ENCODE measurements at regions not wholly inside any gene's neighbourhood (a gene's known extent, or its start where the extent isn't known, plus 50 kb on each side); places are given as distances from the start of the nearest gene placed in this dataset.

GRCh38 chr2:63789338-63790020 is 52.2 kb upstream of the UGP2 start:
- H3K9me3 ChIP-seq (ENCODE audit: low read length): no peaks in the 10 kb centered on the region
- no peak for DNase-seq (ENCODE audit: low spot score)
- no peaks in the 10 kb centered on the region for H3K4me1 ChIP-seq (ENCODE audit: insufficient read depth, low read length, poor library complexity, severe bottlenecking)
- H3K4me2 ChIP-seq (ENCODE audit: low read length): no peak overlapping the region
- CTCF ChIA-PET (ENCODE audit: unreplicated experiment): no interaction called here
- H3K79me2 ChIP-seq (ENCODE audit: insufficient read depth, low read depth, low read length): no peaks in the 10 kb centered on the region
- no peaks in the 10 kb centered on the region for H3K9me2 ChIP-seq (ENCODE audit: insufficient read depth, low read length)
- no peaks in the 10 kb centered on the region for H4K20me1 ChIP-seq (ENCODE audit: insufficient read depth, low read length)
- intact Hi-C loops (cut with micrococcal nuclease; ENCODE audit: unreplicated experiment): no loop called here
- H3K36me3 ChIP-seq (ENCODE audit: insufficient read depth, low read length): no peaks in the 10 kb centered on the region
- no peak overlapping the region for H3K4me3 ChIP-seq (ENCODE audit: low read depth, low read length, poor library complexity, severe bottlenecking)
- no TSS peak for BruUV-seq (replicated peaks)
- no peak overlapping the region for H2AFZ ChIP-seq (ENCODE audit: low read length)
- no peak overlapping the region for H3K27ac ChIP-seq (ENCODE audit: low read depth, low read length, poor library complexity, severe bottlenecking)
- POLR2A ChIA-PET: no interaction called here
- TF ChIP-seq CTCF (conservative IDR thresholded peaks at IDR 0.05; ENCODE audit: low read length) (no peak), EZH2phosphoT487 (IDR thresholded peaks at IDR 0.05; ENCODE audit: borderline replicate concordance, low read depth, low read length) (no peak)

GRCh38 chr2:63790491-63790890 is 51.2 kb upstream of the UGP2 start:
- H4K20me1 ChIP-seq (ENCODE audit: insufficient read depth, low read length): no peaks in the 10 kb centered on the region
- no peak for DNase-seq (ENCODE audit: low spot score)
- no peak overlapping the region for H3K4me2 ChIP-seq (ENCODE audit: low read length)
- POLR2A ChIA-PET: no interaction called here
- H2AFZ ChIP-seq (ENCODE audit: low read length): no peak overlapping the region
- H3K4me3 ChIP-seq (ENCODE audit: low read depth, low read length, poor library complexity, severe bottlenecking): no peak overlapping the region
- no peaks in the 10 kb centered on the region for H3K79me2 ChIP-seq (ENCODE audit: insufficient read depth, low read depth, low read length)
- no TSS peak for BruUV-seq (replicated peaks)
- no peaks in the 10 kb centered on the region for H3K36me3 ChIP-seq (ENCODE audit: insufficient read depth, low read length)
- no peaks in the 10 kb centered on the region for H3K9me3 ChIP-seq (ENCODE audit: low read length)
- H3K4me1 ChIP-seq (ENCODE audit: insufficient read depth, low read length, poor library complexity, severe bottlenecking): no peaks in the 10 kb centered on the region
- CTCF ChIA-PET (ENCODE audit: unreplicated experiment): no interaction called here
- TF ChIP-seq EZH2phosphoT487 (IDR thresholded peaks at IDR 0.05; ENCODE audit: borderline replicate concordance, low read depth, low read length) (no peak), CTCF (conservative IDR thresholded peaks at IDR 0.05; ENCODE audit: low read length) (no peak)
- no peaks in the 10 kb centered on the region for H3K9me2 ChIP-seq (ENCODE audit: insufficient read depth, low read length)
- intact Hi-C loops (cut with micrococcal nuclease; ENCODE audit: unreplicated experiment): no loop called here
- H3K27ac ChIP-seq (ENCODE audit: low read depth, low read length, poor library complexity, severe bottlenecking): no peak overlapping the region

GRCh38 chr2:63790906-63791305 is 50.8 kb upstream of the UGP2 start:
- intact Hi-C loops (cut with micrococcal nuclease; ENCODE audit: unreplicated experiment): no loop called here
- Histone ChIP-seq H3K4me3 (ENCODE audit: low read depth, low read length, poor library complexity, severe bottlenecking) (no peak overlapping the region), H3K9me2 (ENCODE audit: insufficient read depth, low read length) (no peaks in the 10 kb centered on the region), H3K9me3 (ENCODE audit: low read length) (no peaks in the 10 kb centered on the region), H3K79me2 (ENCODE audit: insufficient read depth, low read depth, low read length) (no peaks in the 10 kb centered on the region), H3K4me1 (ENCODE audit: insufficient read depth, low read length, poor library complexity, severe bottlenecking) (no peaks in the 10 kb centered on the region), H2AFZ (ENCODE audit: low read length) (no peak overlapping the region), H3K27ac (ENCODE audit: low read depth, low read length, poor library complexity, severe bottlenecking) (no peak overlapping the region), H3K36me3 (ENCODE audit: insufficient read depth, low read length) (no peaks in the 10 kb centered on the region), H3K4me2 (ENCODE audit: low read length) (no peak overlapping the region), H4K20me1 (ENCODE audit: insufficient read depth, low read length) (no peaks in the 10 kb centered on the region)
- ChIA-PET CTCF (ENCODE audit: unreplicated experiment) (no interaction called here), POLR2A (interaction anchor here (0.6 kb wide), 1 partner anchor 190 kb away, joined by 4 read pairs; no protein-coding TSS in a partner anchor)
- no peak for DNase-seq (ENCODE audit: low spot score)
- BruUV-seq (replicated peaks): no TSS peak
- no peak for TF ChIP-seq CTCF (conservative IDR thresholded peaks at IDR 0.05; ENCODE audit: low read length)
- no peak for TF ChIP-seq EZH2phosphoT487 (IDR thresholded peaks at IDR 0.05; ENCODE audit: borderline replicate concordance, low read depth, low read length)

Measured in OCI-LY7 (cell line).